ENCODE measurements at regions not wholly inside any gene's neighbourhood (a gene's known extent, or its start where the extent isn't known, plus 50 kb on each side); places are given as distances from the start of the nearest gene placed in this dataset.

DNA sequence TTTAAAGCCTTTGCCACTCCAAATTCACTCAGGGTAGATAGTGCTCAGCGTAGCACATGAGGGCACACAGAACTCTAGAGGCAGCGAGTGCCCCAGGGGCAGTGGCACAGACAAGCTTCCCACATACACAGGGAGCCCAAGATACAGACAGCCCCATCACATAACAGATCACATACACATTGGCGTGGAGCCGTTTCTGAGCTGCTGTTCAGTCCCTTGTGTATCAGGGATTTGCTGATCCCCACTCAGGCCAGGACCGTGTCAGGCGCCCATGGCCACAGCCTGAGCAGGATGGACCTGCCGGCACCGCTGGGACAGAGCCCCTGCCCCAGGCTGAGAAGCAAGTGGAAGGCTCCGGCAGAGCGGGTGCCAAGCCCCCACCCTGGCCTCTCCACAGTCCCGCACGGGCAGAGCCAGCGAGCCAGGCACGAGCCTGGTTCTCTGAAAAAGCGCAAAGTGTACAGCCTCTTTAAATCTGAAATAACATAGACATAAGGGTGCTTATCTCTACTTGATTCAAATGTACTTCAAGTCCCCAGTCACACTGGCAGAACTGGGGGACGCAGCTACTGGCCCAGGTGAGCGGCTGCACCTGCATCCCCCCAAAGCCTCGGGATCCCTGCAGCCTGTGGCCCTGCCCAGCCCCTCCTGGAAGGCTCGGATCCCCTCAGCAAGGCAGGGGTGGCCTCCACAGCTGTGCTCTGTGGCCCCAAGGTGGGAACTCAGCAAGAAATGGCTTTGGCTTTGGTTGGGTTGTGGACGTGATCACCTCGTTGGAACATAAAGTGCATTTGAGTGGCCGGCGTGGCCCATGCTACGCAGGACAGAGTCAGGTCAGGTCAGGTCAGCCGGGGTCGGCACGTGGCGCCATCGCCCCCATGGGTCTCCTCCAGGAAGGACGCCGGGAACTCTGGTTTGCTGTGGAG, 231.3 kb downstream of the ERMARD start:
- TF ChIP-seq, protein P1, sequence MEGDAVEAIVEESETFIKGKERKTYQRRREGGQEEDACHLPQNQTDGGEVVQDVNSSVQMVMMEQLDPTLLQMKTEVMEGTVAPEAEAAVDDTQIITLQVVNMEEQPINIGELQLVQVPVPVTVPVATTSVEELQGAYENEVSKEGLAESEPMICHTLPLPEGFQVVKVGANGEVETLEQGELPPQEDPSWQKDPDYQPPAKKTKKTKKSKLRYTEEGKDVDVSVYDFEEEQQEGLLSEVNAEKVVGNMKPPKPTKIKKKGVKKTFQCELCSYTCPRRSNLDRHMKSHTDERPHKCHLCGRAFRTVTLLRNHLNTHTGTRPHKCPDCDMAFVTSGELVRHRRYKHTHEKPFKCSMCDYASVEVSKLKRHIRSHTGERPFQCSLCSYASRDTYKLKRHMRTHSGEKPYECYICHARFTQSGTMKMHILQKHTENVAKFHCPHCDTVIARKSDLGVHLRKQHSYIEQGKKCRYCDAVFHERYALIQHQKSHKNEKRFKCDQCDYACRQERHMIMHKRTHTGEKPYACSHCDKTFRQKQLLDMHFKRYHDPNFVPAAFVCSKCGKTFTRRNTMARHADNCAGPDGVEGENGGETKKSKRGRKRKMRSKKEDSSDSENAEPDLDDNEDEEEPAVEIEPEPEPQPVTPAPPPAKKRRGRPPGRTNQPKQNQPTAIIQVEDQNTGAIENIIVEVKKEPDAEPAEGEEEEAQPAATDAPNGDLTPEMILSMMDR (IDR thresholded peaks at IDR 0.05; ENCODE audit: low read depth, low read length) = no peak
- H3K4me1 ChIP-seq (ENCODE audit: low read depth) = no peaks in the 10 kb centered on the region
- no peaks in the 10 kb centered on the region for H3K9me3 ChIP-seq (ENCODE audit: low read depth)
- no peak overlapping the region for H3K4me3 ChIP-seq
- H3K27ac ChIP-seq = no peak overlapping the region
- DNase-seq (ENCODE audit: low read depth in 1 of 2, low spot score in 1 of 2) = no peak
- H3K27me3 ChIP-seq = no peaks in the 10 kb centered on the region
- H3K36me3 ChIP-seq = no peaks in the 10 kb centered on the region

DNA sequence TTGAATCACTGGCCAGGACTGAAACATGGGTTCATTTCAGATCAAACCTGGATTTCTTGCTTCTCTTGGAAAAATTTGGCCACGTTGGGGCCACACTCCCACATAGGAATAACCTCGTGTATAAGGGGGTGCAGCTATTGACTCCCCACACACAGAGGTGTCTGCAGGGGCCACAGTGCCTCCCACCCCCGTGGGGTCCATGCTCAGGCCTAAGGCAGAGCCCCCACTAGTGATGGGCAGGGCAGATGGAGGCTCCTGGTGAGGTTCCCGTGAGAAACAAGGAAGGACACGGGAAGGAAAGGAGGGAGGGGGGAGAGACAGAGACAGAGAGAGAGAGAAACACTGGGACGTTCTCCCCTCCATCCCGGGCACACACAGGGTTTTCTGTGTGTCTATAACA, 230.5 kb downstream of the ERMARD start:
- no peak overlapping the region for H3K27ac ChIP-seq
- TF ChIP-seq, protein P1 (IDR thresholded peaks at IDR 0.05; ENCODE audit: low read depth, low read length) = no peak
- no peak for DNase-seq (ENCODE audit: low read depth in 1 of 2, low spot score in 1 of 2)

DNA sequence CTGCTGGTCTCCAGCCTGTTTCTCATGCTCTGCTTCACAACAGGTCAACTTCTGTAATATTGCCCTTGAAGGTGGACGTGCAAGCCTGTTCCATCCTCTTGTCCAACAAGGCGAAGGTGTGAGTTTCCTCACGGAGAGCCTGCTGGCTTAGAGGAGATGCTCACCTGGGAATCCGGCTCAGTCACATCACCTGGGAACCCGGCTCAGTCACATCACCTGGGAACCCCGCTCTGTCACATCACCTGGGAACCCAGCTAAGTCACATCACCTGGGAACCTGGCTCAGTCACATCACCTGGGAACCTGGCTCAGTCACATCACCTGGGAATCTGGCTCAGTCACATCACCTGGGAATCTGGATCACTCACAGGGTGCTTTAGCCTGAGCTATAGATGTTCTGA, 230.1 kb downstream of the ERMARD start:
- no peak for DNase-seq (ENCODE audit: low read depth in 1 of 2, low spot score in 1 of 2)
- Histone ChIP-seq H3K9me3 (ENCODE audit: low read depth) (no peaks in the 10 kb centered on the region), H3K27ac (no peak overlapping the region), H3K36me3 (no peaks in the 10 kb centered on the region), H3K4me3 (no peak overlapping the region), H3K4me1 (ENCODE audit: low read depth) (no peaks in the 10 kb centered on the region), H3K27me3 (no peaks in the 10 kb centered on the region)
- TF ChIP-seq, protein P1 (IDR thresholded peaks at IDR 0.05; ENCODE audit: low read depth, low read length) = no peak

More for the DNA sequence above, 230.5 kb downstream of the ERMARD start:
- no peaks in the 10 kb centered on the region for H3K9me3 ChIP-seq (ENCODE audit: low read depth)
- H3K27me3 ChIP-seq = no peaks in the 10 kb centered on the region
- no peak overlapping the region for H3K4me3 ChIP-seq
- no peaks in the 10 kb centered on the region for H3K4me1 ChIP-seq (ENCODE audit: low read depth)
- H3K36me3 ChIP-seq = no peaks in the 10 kb centered on the region

DNA sequence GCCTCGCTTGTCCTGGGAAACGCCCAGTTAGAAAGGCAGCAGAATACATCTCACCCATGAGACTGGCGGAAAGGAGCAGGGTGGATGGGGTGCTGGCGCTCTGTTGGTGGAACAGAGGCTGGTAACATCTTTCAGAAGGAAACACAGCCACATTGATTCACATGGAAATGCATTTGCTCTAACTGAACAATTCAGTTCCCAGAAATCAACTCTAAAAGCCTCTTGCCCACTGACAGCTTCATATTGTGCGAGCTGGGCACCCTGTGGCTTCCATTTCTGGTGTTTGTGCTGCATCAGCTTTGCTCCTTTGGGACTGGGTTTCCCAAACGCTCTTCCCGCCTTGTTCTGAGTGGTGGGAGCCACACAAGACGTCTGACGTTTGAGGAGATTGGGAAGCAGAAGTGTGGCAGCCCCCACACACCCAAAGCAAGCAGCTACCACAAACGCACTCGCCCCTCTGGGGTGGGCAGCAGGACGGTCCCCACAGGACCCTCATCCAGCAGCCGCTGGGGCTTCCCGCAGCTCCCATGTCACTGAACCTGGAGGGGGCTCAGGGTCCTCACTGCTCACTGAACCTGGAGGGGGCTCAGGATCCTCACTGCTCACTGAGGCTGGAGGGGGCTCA, 229.5 kb downstream of the ERMARD start:
- no peak overlapping the region for H3K27ac ChIP-seq
- H3K27me3 ChIP-seq = no peaks in the 10 kb centered on the region
- H3K36me3 ChIP-seq = no peaks in the 10 kb centered on the region
- no peaks in the 10 kb centered on the region for H3K4me1 ChIP-seq (ENCODE audit: low read depth)
- TF ChIP-seq, protein P1 (IDR thresholded peaks at IDR 0.05; ENCODE audit: low read depth, low read length) = no peak
- no peaks in the 10 kb centered on the region for H3K9me3 ChIP-seq (ENCODE audit: low read depth)
- no peak for DNase-seq (ENCODE audit: low read depth in 1 of 2, low spot score in 1 of 2)
- H3K4me3 ChIP-seq = no peak overlapping the region

DNA sequence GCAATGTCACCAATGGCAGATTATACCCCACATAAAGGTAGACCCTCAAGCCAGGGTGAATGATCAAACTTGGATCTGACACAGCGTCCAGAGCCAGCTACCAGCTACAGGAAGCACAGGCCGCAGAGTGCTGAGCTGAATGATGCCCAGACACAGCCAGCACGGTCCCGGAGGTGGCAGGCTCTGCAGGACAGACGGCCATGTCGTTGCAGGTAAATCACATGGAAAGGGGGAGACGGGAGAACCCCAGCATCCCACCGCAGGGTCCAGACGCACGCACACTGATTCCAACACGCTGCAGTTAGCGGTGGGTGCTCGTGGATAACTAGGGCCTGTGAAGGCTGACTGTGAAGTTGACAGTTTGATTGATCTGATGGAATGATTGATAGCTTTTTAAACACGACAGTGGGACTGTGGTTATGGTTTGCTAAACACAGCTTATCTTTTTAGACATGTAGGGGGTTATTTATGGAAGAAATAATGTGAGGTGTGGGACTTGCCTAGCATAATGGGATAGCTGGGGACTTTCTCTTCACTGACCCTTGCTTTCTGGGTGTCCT, 228.5 kb downstream of the ERMARD start:
- Histone ChIP-seq H3K4me3 (no peak overlapping the region), H3K27me3 (no peaks in the 10 kb centered on the region), H3K9me3 (ENCODE audit: low read depth) (no peaks in the 10 kb centered on the region), H3K4me1 (ENCODE audit: low read depth) (no peaks in the 10 kb centered on the region), H3K27ac (no peak overlapping the region), H3K36me3 (no peaks in the 10 kb centered on the region)
- DNase-seq (ENCODE audit: low read depth in 1 of 2, low spot score in 1 of 2) = no peak
- TF ChIP-seq, protein P1 (IDR thresholded peaks at IDR 0.05; ENCODE audit: low read depth, low read length) = no peak
